Nephron (organoid): ENCODE measurements at regions not wholly inside any gene's neighbourhood (a gene's known extent, or its start where the extent isn't known, plus 50 kb on each side); places are given as distances from the start of the nearest gene placed in this dataset.
A peak's percentile ranks its signal among the peaks of the same experiment; 100 is the strongest.

Experiments used
- H3K27ac Mint-ChIP-seq, 3 experiments: 2 replicates each; pipeline ENCODE4 v1.8.0; 2020; ENCODE audit warnings: mixed read lengths in 3 of 3, mild to moderate bottlenecking in 2 of 3, moderate library complexity in 1 of 3
- H3K27me3 Mint-ChIP-seq: 2 replicates; pipeline ENCODE4 v1.8.0; 2021; ENCODE audit warnings: low read depth, mild to moderate bottlenecking, moderate library complexity, mixed read lengths
- H3K36me3 Mint-ChIP-seq: 2 replicates; pipeline ENCODE4 v1.8.0; 2020; ENCODE audit warnings: low read depth, mixed read lengths
- H3K4me1 Mint-ChIP-seq: 2 replicates; pipeline ENCODE4 v1.8.0; 2020; ENCODE audit warnings: mixed read lengths
- H3K4me3 Mint-ChIP-seq, 3 experiments: 2 replicates each; pipeline ENCODE4 v1.8.0; 2020; ENCODE audit warnings: mild to moderate bottlenecking in 3 of 3, mixed read lengths in 3 of 3, moderate library complexity in 2 of 3
- H3K9me3 Mint-ChIP-seq: 2 replicates; pipeline ENCODE4 v1.8.0; 2020; ENCODE audit warnings: mixed read lengths
- CTCF ChIP-seq, 3 experiments: fragments of 200-600 bp; sonication (generic); IDR thresholded peaks; one replicate each; pipeline ENCODE4 v1.5.0; 2021; ENCODE audit warnings: antibody characterized with exemption in 3 of 3; ENCODE audit not compliant: unreplicated experiment in 3 of 3

DNA sequence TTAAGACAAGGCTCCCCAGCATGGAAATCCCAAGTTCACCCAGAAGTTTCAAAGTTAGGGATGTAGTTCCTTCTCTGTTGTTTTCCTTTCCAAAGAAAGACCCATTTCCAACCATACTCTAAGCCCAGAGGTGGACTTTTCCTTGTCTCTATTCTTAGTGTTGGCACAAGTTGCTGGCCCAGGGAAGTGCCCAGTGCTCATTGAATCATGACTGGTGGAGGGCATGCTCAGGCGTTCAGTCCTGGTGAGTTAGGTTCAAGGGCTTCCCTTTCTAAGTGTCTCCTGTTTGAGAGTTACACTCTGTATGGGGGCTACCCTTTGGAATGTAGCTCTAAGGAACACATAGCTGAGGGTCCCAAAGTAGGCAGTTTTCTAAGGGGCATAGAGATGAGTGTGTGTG is 389.5 kb downstream of the KCNRG start:
- H3K27me3 Mint-ChIP-seq = peaks cover 3% of the 10 kb centered on the region
- no peak overlapping the region for H3K4me3 Mint-ChIP-seq
- no peaks in the 10 kb centered on the region for H3K36me3 Mint-ChIP-seq
- no peaks in the 10 kb centered on the region for H3K9me3 Mint-ChIP-seq
- no peak overlapping the region for H3K27ac Mint-ChIP-seq
- H3K4me1 Mint-ChIP-seq = peaks cover 50% of the 10 kb centered on the region
- TF ChIP-seq CTCF (IDR thresholded peaks at IDR 0.05; ENCODE audit: unreplicated experiment in 3 of 3) = no peak

GRCh38 chr13:50406831-50407230 is 391.6 kb downstream of the KCNRG start:
- peaks cover 3% of the 10 kb centered on the region for H3K27me3 Mint-ChIP-seq
- no peak for TF ChIP-seq CTCF (IDR thresholded peaks at IDR 0.05; ENCODE audit: unreplicated experiment in 3 of 3)
- no peak overlapping the region for H3K4me3 Mint-ChIP-seq
- H3K4me1 Mint-ChIP-seq = peaks cover 46% of the 10 kb centered on the region
- no peaks in the 10 kb centered on the region for H3K36me3 Mint-ChIP-seq
- H3K9me3 Mint-ChIP-seq = no peaks in the 10 kb centered on the region
- peak overlapping the region in 2 of 3 experiments; percentile 15 to 37 for H3K27ac Mint-ChIP-seq

DNA sequence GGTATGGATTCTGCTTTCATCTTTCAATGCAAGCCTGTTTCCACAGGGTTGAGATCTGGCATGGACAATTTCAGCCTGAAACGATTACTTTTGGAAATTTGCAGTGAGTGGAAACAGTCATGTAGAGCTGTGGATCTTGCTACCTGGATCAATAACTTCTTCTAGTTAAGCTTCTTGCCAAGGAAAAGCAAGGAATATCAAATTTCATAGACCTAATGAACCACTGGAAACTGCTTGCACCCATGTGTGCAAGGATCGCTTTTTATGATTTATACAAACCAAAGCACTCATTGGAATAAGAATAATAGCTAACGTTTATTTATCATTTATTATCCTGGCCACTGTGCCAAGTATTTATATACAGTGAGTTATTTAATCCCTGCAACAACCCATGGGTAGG is 392.8 kb downstream of the KCNRG start:
- H3K27ac Mint-ChIP-seq = no peak overlapping the region
- no peaks in the 10 kb centered on the region for H3K9me3 Mint-ChIP-seq
- H3K36me3 Mint-ChIP-seq = no peaks in the 10 kb centered on the region
- no peak overlapping the region for H3K4me3 Mint-ChIP-seq
- TF ChIP-seq CTCF (IDR thresholded peaks at IDR 0.05; ENCODE audit: unreplicated experiment in 3 of 3) = no peak
- peaks cover 50% of the 10 kb centered on the region for H3K4me1 Mint-ChIP-seq
- peaks cover 3% of the 10 kb centered on the region for H3K27me3 Mint-ChIP-seq

GRCh38 chr13:50409220-50409619 is 394.0 kb downstream of the KCNRG start:
- H3K9me3 Mint-ChIP-seq = no peaks in the 10 kb centered on the region
- H3K27me3 Mint-ChIP-seq = peaks cover 3% of the 10 kb centered on the region
- H3K4me3 Mint-ChIP-seq = no peak overlapping the region
- H3K36me3 Mint-ChIP-seq = peaks cover 4% of the 10 kb centered on the region
- no peak for TF ChIP-seq CTCF (IDR thresholded peaks at IDR 0.05; ENCODE audit: unreplicated experiment in 3 of 3)
- peaks cover 61% of the 10 kb centered on the region for H3K4me1 Mint-ChIP-seq
- H3K27ac Mint-ChIP-seq = no peak overlapping the region

GRCh38 chr13:50410921-50411746 is 395.9 kb downstream of the KCNRG start:
- H3K36me3 Mint-ChIP-seq = peaks cover 14% of the 10 kb centered on the region
- no peak for TF ChIP-seq CTCF (IDR thresholded peaks at IDR 0.05; ENCODE audit: unreplicated experiment in 3 of 3)
- peaks cover 9% of the 10 kb centered on the region for H3K9me3 Mint-ChIP-seq
- H3K4me3 Mint-ChIP-seq = no peak overlapping the region
- peaks cover 63% of the 10 kb centered on the region for H3K4me1 Mint-ChIP-seq
- peak overlapping the region; percentile 45 to 89 (median 86) for H3K27ac Mint-ChIP-seq
- H3K27me3 Mint-ChIP-seq = peaks cover 3% of the 10 kb centered on the region
